Neutrophil (primary cell): ENCODE measurements at regions not wholly inside any gene's neighbourhood (a gene's known extent, or its start where the extent isn't known, plus 50 kb on each side); places are given as distances from the start of the nearest gene placed in this dataset.

Experiments
- H3K27ac ChIP-seq: fragments of 200-600 bp; sonication (generic); 2 replicates; pipeline ENCODE4 v1.5.1; 2016; ENCODE audit warnings: mild to moderate bottlenecking, moderate library complexity
- H3K27me3 ChIP-seq: fragments of 200-600 bp; sonication (generic); 2 replicates; pipeline ENCODE4 v1.6.0; 2016; ENCODE audit warnings: mild to moderate bottlenecking
- H3K36me3 ChIP-seq: fragments of 200-600 bp; sonication (generic); 2 replicates; pipeline ENCODE4 v1.5.1; 2017
- H3K4me1 ChIP-seq, 2 experiments: fragments of 200-600 bp in 1 of 2; sonication (generic) in 1 of 2; 1 replicate in 1 of 2; 2 replicates in 1 of 2; pipeline versions ENCODE4 v1.5.1 to v1.6.1; 2013 to 2016; ENCODE audit warnings: low read depth in 1 of 2, low read length in 1 of 2, mild to moderate bottlenecking in 1 of 2, moderate library complexity in 1 of 2; ENCODE audit not compliant: control insufficient read depth in 1 of 2, insufficient read depth in 1 of 2
- H3K4me3 ChIP-seq, 2 experiments: fragments of 200-600 bp in 1 of 2; sonication (generic) in 1 of 2; 1 replicate in 1 of 2; 2 replicates in 1 of 2; pipeline ENCODE4 v1.5.1; 2013 to 2016; ENCODE audit warnings: low read depth in 1 of 2, low read length in 1 of 2, mild to moderate bottlenecking in 1 of 2, moderate library complexity in 1 of 2
- H3K9me3 ChIP-seq: fragments of 200-600 bp; sonication (generic); 2 replicates; pipeline ENCODE4 v1.5.1; 2016
- TF ChIP-seq, protein P1 (sequence below): fragments of 200-600 bp; sonication (generic); IDR thresholded peaks from 2 replicates; pipeline ENCODE4 v1.5.1; 2016; ENCODE audit warnings: antibody characterized with exemption

GRCh38 chr2:78913257-78913656, 112.2 kb upstream of the REG3G start:
- Histone ChIP-seq H3K4me3 (no peak overlapping the region), H3K27ac (no peak overlapping the region)
- TF ChIP-seq, protein P1, sequence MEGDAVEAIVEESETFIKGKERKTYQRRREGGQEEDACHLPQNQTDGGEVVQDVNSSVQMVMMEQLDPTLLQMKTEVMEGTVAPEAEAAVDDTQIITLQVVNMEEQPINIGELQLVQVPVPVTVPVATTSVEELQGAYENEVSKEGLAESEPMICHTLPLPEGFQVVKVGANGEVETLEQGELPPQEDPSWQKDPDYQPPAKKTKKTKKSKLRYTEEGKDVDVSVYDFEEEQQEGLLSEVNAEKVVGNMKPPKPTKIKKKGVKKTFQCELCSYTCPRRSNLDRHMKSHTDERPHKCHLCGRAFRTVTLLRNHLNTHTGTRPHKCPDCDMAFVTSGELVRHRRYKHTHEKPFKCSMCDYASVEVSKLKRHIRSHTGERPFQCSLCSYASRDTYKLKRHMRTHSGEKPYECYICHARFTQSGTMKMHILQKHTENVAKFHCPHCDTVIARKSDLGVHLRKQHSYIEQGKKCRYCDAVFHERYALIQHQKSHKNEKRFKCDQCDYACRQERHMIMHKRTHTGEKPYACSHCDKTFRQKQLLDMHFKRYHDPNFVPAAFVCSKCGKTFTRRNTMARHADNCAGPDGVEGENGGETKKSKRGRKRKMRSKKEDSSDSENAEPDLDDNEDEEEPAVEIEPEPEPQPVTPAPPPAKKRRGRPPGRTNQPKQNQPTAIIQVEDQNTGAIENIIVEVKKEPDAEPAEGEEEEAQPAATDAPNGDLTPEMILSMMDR = no peak

GRCh38 chr2:78925258-78925657, 100.2 kb upstream of the REG3G start:
- Histone ChIP-seq H3K4me1 (no peaks in the 10 kb centered on the region), H3K36me3 (no peaks in the 10 kb centered on the region), H3K27me3 (no peaks in the 10 kb centered on the region), H3K4me3 (no peak overlapping the region), H3K9me3 (no peaks in the 10 kb centered on the region), H3K27ac (no peak overlapping the region)
- TF ChIP-seq, protein P1 = no peak

More at GRCh38 chr2:78913257-78913656, 112.2 kb upstream of the REG3G start:
- Histone ChIP-seq H3K27me3 (no peaks in the 10 kb centered on the region), H3K4me1 (no peaks in the 10 kb centered on the region), H3K9me3 (no peaks in the 10 kb centered on the region), H3K36me3 (no peaks in the 10 kb centered on the region)

- TF ChIP-seq, protein P1 = no peak
- Histone ChIP-seq H3K27ac (no peak overlapping the region), H3K9me3 (no peaks in the 10 kb centered on the region), H3K4me3 (no peak overlapping the region), H3K27me3 (no peaks in the 10 kb centered on the region), H3K36me3 (no peaks in the 10 kb centered on the region), H3K4me1 (no peaks in the 10 kb centered on the region)
Measured at GRCh38 chr2:78928502-78928901, 97.0 kb upstream of the REG3G start.

DNA sequence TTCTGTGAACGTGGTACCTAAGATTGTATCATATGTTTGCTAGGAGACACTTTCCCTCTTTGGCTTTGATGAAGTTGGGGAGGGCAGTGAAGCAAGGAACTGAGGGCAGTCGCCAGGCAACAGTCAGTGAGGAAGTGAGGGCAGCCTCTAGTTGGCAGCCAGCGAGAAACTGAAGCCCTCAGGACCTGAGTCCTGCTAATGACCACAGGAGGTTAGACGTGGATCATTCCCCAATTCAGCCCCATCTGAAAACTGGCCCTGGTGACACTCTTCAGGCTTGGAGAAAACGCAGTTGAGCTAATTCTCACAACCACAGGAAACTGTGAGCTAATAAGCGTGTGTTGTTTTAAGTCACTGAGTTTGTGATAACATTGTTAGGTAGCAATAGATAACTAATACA, 84.5 kb upstream of the REG3G start:
- H3K4me1 ChIP-seq = no peaks in the 10 kb centered on the region
- no peaks in the 10 kb centered on the region for H3K27me3 ChIP-seq
- H3K4me3 ChIP-seq = no peak overlapping the region
- no peaks in the 10 kb centered on the region for H3K36me3 ChIP-seq
- H3K27ac ChIP-seq = no peak overlapping the region
- TF ChIP-seq, protein P1 = no peak
- H3K9me3 ChIP-seq = no peaks in the 10 kb centered on the region

DNA sequence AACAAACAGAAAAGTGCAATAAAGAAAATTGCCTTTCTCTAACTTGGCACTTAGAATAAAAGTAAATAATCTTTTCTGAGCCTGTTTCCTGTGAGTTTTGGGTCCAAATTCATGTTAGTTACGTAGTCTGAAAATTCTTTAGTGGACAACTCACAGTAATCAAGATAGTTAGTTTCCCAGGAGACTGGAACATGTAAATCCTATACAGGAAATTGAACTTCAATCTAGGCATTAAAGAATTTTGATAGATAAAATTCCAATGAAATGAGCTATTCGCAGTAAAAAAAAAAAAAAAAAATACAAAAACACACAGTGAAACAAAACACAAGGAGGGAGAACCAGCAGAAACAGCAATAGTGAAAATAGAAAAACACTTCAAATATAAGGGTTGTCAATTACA, 83.8 kb upstream of the REG3G start:
- H3K4me3 ChIP-seq = no peak overlapping the region

More for the DNA sequence above, 83.8 kb upstream of the REG3G start:
- Histone ChIP-seq H3K4me1 (no peaks in the 10 kb centered on the region), H3K27ac (no peak overlapping the region), H3K36me3 (no peaks in the 10 kb centered on the region), H3K27me3 (no peaks in the 10 kb centered on the region), H3K9me3 (no peaks in the 10 kb centered on the region)
- TF ChIP-seq, protein P1 = no peak
